Testis (tissue), 2 donors: ENCODE measurements at regions not wholly inside any gene's neighbourhood (a gene's known extent, or its start where the extent isn't known, plus 50 kb on each side); places are given as distances from the start of the nearest gene placed in this dataset.

Source experiments
- DNase-seq: peaks from one replicate; pipeline ENCODE4 v3.0.0-alpha.2; 2019
- H3K27ac ChIP-seq, 2 donors: fragments of 200-600 bp; sonication (generic); one replicate each; pipeline ENCODE4 v1.5.1; 2019
- H3K27me3 ChIP-seq: fragments of 200-600 bp; sonication (generic); one replicate; pipeline ENCODE4 v1.5.1; 2019
- H3K36me3 ChIP-seq: fragments of 200-600 bp; sonication (generic); one replicate; pipeline ENCODE4 v1.5.1; 2017; ENCODE audit warnings: low read depth; ENCODE audit errors: missing control alignments
- H3K4me1 ChIP-seq: fragments of 200-600 bp; sonication (generic); one replicate; pipeline ENCODE4 v1.5.1; 2019
- H3K4me3 ChIP-seq, 2 donors: fragments of 200-600 bp; sonication (generic); one replicate each; pipeline ENCODE4 v1.5.1; 2017 to 2019
- H3K9me3 ChIP-seq: fragments of 200-600 bp; sonication (generic); one replicate; pipeline ENCODE4 v1.5.1; 2017
- POLR2A ChIP-seq: fragments of 450-650 bp; IDR thresholded peaks from one replicate; pipeline ENCODE4 v1.6.1; 2017; ENCODE audit warnings: antibody characterized with exemption, mild to moderate bottlenecking, moderate library complexity
- WGBS, 2 donors: methylation state at CpG; one replicate each; pipeline ENCODE4 v1.1.5; 2018; 5-methylcytosine and 5-hydroxymethylcytosine counted together
- intact Hi-C: fragments of 100-400 bp; cut with DNase I; formaldehyde crosslinking; loops from one replicate; pipeline ENCODE4 v1.15.1; 2023; ENCODE audit warnings: low total_unique reads
- TF ChIP-seq, protein P1 (sequence below), 3 experiments: fragments of 450-650 bp in 2 of 3; fragments of 200-600 bp in 1 of 3; sonication (generic) in 1 of 3; IDR thresholded peaks; one replicate each; pipeline ENCODE4 v1.5.1; 2016 to 2019; ENCODE audit warnings: antibody characterized with exemption in 3 of 3, mild to moderate bottlenecking in 2 of 3, moderate library complexity in 1 of 3

- intact Hi-C loops, result no loop called here
- Histone ChIP-seq H3K4me1 (no peaks in the 10 kb centered on the region), H3K36me3 (no peaks in the 10 kb centered on the region), H3K27ac (no peak overlapping the region), H3K9me3 (no peaks in the 10 kb centered on the region), H3K4me3 (no peak overlapping the region), H3K27me3 (no peaks in the 10 kb centered on the region)
- WGBS, 2 donors, result 81 to 88% methylated on average over 5 of the region's 5 CpGs
- DNase-seq, result no peak
- TF ChIP-seq, protein P1, sequence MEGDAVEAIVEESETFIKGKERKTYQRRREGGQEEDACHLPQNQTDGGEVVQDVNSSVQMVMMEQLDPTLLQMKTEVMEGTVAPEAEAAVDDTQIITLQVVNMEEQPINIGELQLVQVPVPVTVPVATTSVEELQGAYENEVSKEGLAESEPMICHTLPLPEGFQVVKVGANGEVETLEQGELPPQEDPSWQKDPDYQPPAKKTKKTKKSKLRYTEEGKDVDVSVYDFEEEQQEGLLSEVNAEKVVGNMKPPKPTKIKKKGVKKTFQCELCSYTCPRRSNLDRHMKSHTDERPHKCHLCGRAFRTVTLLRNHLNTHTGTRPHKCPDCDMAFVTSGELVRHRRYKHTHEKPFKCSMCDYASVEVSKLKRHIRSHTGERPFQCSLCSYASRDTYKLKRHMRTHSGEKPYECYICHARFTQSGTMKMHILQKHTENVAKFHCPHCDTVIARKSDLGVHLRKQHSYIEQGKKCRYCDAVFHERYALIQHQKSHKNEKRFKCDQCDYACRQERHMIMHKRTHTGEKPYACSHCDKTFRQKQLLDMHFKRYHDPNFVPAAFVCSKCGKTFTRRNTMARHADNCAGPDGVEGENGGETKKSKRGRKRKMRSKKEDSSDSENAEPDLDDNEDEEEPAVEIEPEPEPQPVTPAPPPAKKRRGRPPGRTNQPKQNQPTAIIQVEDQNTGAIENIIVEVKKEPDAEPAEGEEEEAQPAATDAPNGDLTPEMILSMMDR (IDR thresholded peaks at IDR 0.05), result no peak
- no peak for TF ChIP-seq POLR2A
These were observed 334.2 kb upstream of the SLC30A5 start for GRCh38 chr5:68759593-68759992.

DNA sequence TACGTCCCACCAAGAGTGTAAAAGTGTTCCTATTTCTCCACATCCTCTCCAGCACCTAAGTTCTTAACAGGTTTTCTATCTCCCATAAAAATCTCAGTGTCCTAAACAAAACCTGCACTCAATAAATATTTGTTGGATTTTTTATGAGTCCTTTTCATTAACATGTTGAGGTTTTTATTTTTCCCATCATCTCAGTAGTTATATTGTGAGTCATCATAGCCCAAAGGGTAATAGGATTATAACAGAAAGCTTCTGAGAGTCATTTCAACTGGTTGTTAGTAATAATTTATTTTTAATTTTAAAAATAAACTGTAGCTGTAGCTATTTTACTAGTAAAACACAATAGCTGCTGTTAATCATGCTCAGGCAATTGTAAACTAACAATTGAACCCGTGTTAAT, 331.6 kb upstream of the SLC30A5 start:
- 94% methylated on average over 2 of the region's 2 CpGs for WGBS, 2 donors
- intact Hi-C loops, result no loop called here
- H3K27ac ChIP-seq, result no peak overlapping the region
- no peak for DNase-seq
- no peak overlapping the region for H3K4me3 ChIP-seq
- no peaks in the 10 kb centered on the region for H3K4me1 ChIP-seq
- TF ChIP-seq, protein P1 (IDR thresholded peaks at IDR 0.05), result no peak
- TF ChIP-seq POLR2A, result no peak
- H3K36me3 ChIP-seq, result no peaks in the 10 kb centered on the region
- H3K27me3 ChIP-seq, result no peaks in the 10 kb centered on the region
- no peaks in the 10 kb centered on the region for H3K9me3 ChIP-seq

- DNase-seq, result no peak
- Histone ChIP-seq H3K27me3 (no peaks in the 10 kb centered on the region), H3K27ac (no peak overlapping the region), H3K4me1 (no peaks in the 10 kb centered on the region), H3K36me3 (no peaks in the 10 kb centered on the region), H3K9me3 (no peaks in the 10 kb centered on the region), H3K4me3 (no peak overlapping the region)
- TF ChIP-seq, protein P1 (IDR thresholded peaks at IDR 0.05), result no peak
- TF ChIP-seq POLR2A, result no peak
- intact Hi-C loops, result no loop called here
- 85 to 86% methylated on average over 4 of the region's 4 CpGs for WGBS, 2 donors
These were observed 326.8 kb upstream of the SLC30A5 start for GRCh38 chr5:68766952-68767464.

DNA sequence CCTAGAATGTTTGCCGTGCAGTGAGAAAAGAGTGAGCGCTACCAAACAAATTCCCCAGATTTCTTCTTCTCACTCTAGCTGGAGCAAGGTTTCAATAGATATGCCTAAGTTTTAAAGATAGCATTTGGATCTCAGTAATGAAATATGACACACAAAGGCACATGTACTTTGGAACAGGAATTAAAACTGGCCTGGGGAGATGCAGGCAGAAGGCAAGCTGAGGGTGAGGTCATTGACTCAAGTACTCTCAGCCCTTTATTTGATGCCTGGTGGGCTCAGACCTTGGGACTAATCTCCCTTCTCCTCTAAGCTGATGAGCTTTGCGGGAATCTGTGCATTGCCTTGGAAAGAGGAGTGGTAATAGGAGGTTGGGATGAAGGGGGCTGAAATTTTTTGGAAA, 323.3 kb upstream of the SLC30A5 start:
- Histone ChIP-seq H3K4me1 (no peaks in the 10 kb centered on the region), H3K4me3 (no peak overlapping the region), H3K27me3 (no peaks in the 10 kb centered on the region), H3K27ac (no peak overlapping the region), H3K36me3 (no peaks in the 10 kb centered on the region), H3K9me3 (no peaks in the 10 kb centered on the region)
- no peak for DNase-seq
- intact Hi-C loops, result no loop called here
- no peak for TF ChIP-seq POLR2A
- TF ChIP-seq, protein P1 (IDR thresholded peaks at IDR 0.05), result no peak
- WGBS, 2 donors, result 93 to 96% methylated on average over 3 of the region's 3 CpGs

GRCh38 chr5:68771221-68771620, 322.6 kb upstream of the SLC30A5 start:
- no peak for TF ChIP-seq POLR2A
- TF ChIP-seq, protein P1 (IDR thresholded peaks at IDR 0.05), result no peak
- no peaks in the 10 kb centered on the region for H3K27me3 ChIP-seq
- 86% methylated on average over 4 of the region's 4 CpGs for WGBS, 2 donors
- H3K4me1 ChIP-seq, result no peaks in the 10 kb centered on the region
- H3K9me3 ChIP-seq, result no peaks in the 10 kb centered on the region
- H3K4me3 ChIP-seq, result no peak overlapping the region
- DNase-seq, result no peak
- no peak overlapping the region for H3K27ac ChIP-seq
- intact Hi-C loops, result no loop called here
- H3K36me3 ChIP-seq, result no peaks in the 10 kb centered on the region
